GM21576 (cell line): ENCODE measurements at regions not wholly inside any gene's neighbourhood (a gene's known extent, or its start where the extent isn't known, plus 50 kb on each side); places are given as distances from the start of the nearest gene placed in this dataset.
A peak's percentile ranks its signal among the peaks of the same experiment; 100 is the strongest.
"Not testable (repeated sequence)": the region's sequence is repeated elsewhere in the genome, so short reads cannot be mapped to it uniquely, and the experiment has no call there.

Source experiments
- ATAC-seq: cut with Tn5 transposase; IDR thresholded peaks from one replicate; pipeline ENCODE4 v1.9.1; 2021; ENCODE audit warnings: mild to moderate bottlenecking, moderate library complexity; ENCODE audit not compliant: unreplicated experiment

- ATAC-seq = not testable (repeated sequence)
Observed at GRCh38 chr2:111439237-111439636, 318.5 kb downstream of the BCL2L11 start.

- ATAC-seq = not testable (repeated sequence)
Observed at GRCh38 chr2:111441614-111442013, 320.9 kb downstream of the BCL2L11 start.

DNA sequence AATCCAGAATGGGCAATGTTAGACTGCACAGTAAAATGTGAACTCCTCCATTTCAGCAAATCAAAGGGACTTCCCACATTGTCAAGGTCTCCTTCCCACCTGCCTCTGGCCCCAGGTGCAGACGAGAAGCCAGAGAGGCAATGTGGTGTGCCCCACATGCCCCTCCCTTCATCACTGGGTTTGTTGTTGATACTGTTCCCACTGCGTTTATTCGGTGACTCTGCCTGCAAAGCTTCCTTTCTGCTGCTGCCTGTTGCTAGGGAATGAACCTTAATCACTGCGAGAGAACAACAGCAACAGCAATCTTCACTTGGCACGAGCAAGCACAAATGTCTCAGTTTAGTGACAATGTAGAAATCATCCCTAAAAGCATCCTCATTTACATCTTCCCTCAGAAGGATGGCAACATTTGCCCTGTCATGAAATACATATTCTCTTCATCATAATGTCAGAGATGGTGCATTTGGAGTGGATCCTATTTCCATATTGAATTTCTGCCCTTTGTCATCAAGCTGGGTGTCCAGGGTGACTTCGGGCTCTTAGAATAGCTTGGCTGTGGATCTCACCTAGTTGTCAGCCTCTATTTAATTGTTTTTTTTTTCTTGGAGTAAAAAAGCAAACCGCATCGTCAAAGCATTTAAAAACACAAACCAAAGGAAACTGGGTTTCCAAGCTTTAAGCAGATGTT lies 322.2 kb downstream of the BCL2L11 start:
- ATAC-seq = not testable (repeated sequence)

DNA sequence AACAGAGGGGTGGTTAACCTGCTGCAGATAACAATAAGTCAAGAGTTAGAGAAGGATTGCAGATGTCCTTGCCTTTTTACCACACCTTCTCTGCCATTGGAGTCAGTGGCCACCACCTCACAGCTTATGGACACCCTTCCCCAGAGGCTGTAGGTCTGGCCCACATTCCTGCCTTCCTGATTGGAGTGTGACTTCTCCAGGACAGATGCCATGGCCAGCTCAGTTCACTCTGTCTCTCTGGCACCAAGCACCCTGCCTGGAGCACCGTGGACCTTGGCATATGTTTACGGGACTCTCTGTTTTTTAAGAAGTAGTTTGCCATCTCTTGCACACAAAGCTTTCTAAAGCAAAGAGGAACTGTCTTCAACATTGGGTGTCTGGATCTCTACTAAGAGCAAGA lies 323.8 kb downstream of the BCL2L11 start:
- ATAC-seq = not testable (repeated sequence)

- not testable (repeated sequence) for ATAC-seq
Observed at GRCh38 chr2:111445191-111445929, 324.6 kb downstream of the BCL2L11 start.

GRCh38 chr2:111445941-111446340 lies 325.2 kb downstream of the BCL2L11 start:
- ATAC-seq = not testable (repeated sequence)

GRCh38 chr2:111447482-111447881 lies 326.8 kb downstream of the BCL2L11 start:
- not testable (repeated sequence) for ATAC-seq

GRCh38 chr2:111448796-111449195 lies 328.1 kb downstream of the BCL2L11 start:
- ATAC-seq = not testable (repeated sequence)

- ATAC-seq = not testable (repeated sequence)
Observed at GRCh38 chr2:111450526-111450925, 329.8 kb downstream of the BCL2L11 start.

DNA sequence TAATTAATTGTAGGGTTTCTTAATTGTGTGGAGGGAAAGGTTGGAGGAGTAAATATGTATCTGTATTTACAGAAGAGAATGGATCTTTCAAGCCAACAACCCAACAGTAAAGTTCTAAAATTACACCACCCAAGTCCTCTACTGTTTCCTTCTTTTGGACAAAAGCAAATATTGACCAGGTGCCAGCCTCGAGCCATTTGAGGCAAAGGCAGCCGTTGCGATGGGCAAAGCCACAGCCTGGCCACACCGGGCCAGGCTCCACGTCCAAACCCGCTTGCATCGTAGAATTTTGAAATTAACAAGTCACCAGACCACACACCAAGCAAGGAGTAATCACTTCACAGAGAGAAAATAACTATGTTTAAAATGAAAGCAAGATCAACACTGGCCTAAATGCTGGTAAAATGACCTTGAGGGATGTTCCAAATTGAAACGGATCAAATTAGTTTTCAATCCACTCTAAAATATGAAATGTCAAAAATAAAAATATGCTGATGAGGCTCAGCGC lies 331.0 kb downstream of the BCL2L11 start:
- ATAC-seq = peak; percentile 16

- peak; percentile 69 for ATAC-seq
Observed at GRCh38 chr2:111452208-111452607, 331.5 kb downstream of the BCL2L11 start.

GRCh38 chr2:111453308-111453707 lies 332.6 kb downstream of the BCL2L11 start:
- not testable (repeated sequence) for ATAC-seq

- ATAC-seq = not testable (repeated sequence)
Observed at GRCh38 chr2:111453816-111454215, 333.1 kb downstream of the BCL2L11 start.

DNA sequence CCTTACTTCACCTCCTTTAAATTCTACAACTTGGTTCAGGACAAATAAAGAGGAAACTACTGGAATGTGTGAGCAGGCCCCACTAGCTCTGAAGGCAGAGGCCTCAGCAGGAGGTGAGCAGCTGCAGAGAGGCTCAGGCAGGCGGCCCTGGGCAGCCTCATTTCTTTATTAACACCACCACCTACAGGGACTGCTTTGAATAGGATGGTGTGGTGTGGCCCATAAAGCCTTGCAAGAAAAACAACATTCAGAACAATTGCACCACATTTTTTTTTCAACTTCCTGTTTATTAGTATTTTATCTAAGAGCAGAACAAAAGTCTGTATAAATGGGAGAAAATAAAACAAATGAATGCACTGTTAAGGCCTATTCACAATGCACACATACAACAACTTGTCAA lies 333.7 kb downstream of the BCL2L11 start:
- ATAC-seq = peak; percentile 79

- ATAC-seq = not testable (repeated sequence)
Observed at GRCh38 chr2:111455016-111456015, 334.6 kb downstream of the BCL2L11 start.

DNA sequence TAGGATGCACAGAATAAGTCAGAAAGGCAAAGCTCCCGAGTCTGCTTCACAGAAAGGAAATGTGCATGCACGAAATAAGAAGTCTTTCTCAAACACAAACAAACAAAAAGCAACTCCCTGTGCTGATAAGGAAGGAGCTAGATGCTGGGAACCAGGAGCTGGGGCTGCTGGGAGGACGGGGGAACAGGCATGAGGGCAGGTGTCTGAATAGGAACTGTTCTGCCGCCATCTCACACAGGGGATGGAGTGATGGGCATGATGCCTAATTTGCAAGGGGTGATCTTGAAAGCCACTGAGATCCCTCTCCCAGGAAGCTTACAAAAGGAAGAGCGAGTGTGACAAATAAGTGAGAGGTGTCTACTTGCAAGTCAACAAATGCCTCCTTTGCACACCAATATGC lies 336.5 kb downstream of the BCL2L11 start:
- ATAC-seq = not testable (repeated sequence)

GRCh38 chr2:111460901-111461300 lies 340.2 kb downstream of the BCL2L11 start:
- ATAC-seq = not testable (repeated sequence)

GRCh38 chr2:111461831-111462230 lies 341.1 kb downstream of the BCL2L11 start:
- not testable (repeated sequence) for ATAC-seq

DNA sequence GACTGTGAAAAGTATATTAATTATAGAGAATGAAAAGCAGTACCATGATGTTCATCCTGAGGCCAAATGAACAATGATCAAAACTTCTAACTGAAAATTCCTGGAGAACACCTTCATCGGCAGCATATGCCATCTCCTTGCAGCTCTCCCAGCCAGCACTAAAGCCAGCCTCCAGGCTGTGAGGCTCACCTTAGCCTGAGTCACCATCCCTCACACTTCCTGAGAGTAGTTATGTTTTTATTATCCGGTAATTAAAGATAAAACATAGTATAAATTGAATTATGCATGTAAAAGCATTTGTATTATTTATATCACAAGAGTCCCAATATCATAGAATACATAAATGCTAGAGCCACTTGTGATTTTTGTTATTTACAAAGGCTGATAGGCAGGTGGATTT lies 341.9 kb downstream of the BCL2L11 start:
- ATAC-seq = not testable (repeated sequence)

- ATAC-seq = not testable (repeated sequence)
Observed at GRCh38 chr2:111463238-111463848, 342.6 kb downstream of the BCL2L11 start.
